Smooth muscle cell (in vitro differentiated cells): ENCODE measurements at regions not wholly inside any gene's neighbourhood (a gene's known extent, or its start where the extent isn't known, plus 50 kb on each side); places are given as distances from the start of the nearest gene placed in this dataset.
A peak's percentile ranks its signal among the peaks of the same experiment; 100 is the strongest.

ENCODE experiments used
- DNase-seq: peaks from one replicate; lab custom pipeline; 2025; ENCODE audit not compliant: unreplicated experiment; lab: John Stamatoyannopoulos, UW
- H2AFZ ChIP-seq: fragments of 200-600 bp; sonication (generic); 2 replicates; pipeline ENCODE4 v1.6.0; 2016; ENCODE audit warnings: antibody characterized with exemption, low read depth, mild to moderate bottlenecking
- H3F3A ChIP-seq: fragments of 200-600 bp; sonication (generic); 2 replicates; pipeline ENCODE4 v1.6.0; 2017; ENCODE audit warnings: antibody characterized with exemption, low read depth
- H3K27ac ChIP-seq: fragments of 200-600 bp; sonication (generic); 2 replicates; pipeline ENCODE4 v1.5.1; 2016; ENCODE audit warnings: low read depth, mild to moderate bottlenecking
- H3K27me3 ChIP-seq: fragments of 200-600 bp; sonication (generic); 2 replicates; pipeline ENCODE4 v1.6.1; 2016; ENCODE audit warnings: low read depth, mild to moderate bottlenecking
- H3K36me3 ChIP-seq: fragments of 200-600 bp; sonication (generic); 2 replicates; pipeline ENCODE4 v1.5.1; 2016; ENCODE audit warnings: low read depth
- H3K4me1 ChIP-seq: fragments of 200-600 bp; sonication (generic); 2 replicates; pipeline ENCODE4 v1.5.1; 2016; ENCODE audit warnings: low read depth
- H3K4me2 ChIP-seq: fragments of 200-600 bp; sonication (generic); 2 replicates; pipeline ENCODE4 v1.6.0; 2016; ENCODE audit warnings: mild to moderate bottlenecking
- H3K4me3 ChIP-seq: fragments of 200-600 bp; sonication (generic); 2 replicates; pipeline ENCODE4 v1.5.1; 2016; ENCODE audit warnings: mild to moderate bottlenecking
- H3K79me2 ChIP-seq: fragments of 200-600 bp; sonication (generic); 2 replicates; pipeline ENCODE4 v1.6.0; 2016; ENCODE audit warnings: low read depth, mild to moderate bottlenecking
- H3K9ac ChIP-seq: fragments of 200-600 bp; sonication (generic); 2 replicates; pipeline ENCODE4 v1.6.0; 2016; ENCODE audit warnings: low read depth
- H3K9me3 ChIP-seq: fragments of 200-600 bp; sonication (generic); replicated peaks from 2 replicates; pipeline ENCODE4 v1.5.1; 2016; ENCODE audit warnings: low read depth
- H4K20me1 ChIP-seq: fragments of 200-600 bp; sonication (generic); 2 replicates; pipeline ENCODE4 v1.6.0; 2016; ENCODE audit warnings: low read depth
- CTCF ChIP-seq: fragments of 200-600 bp; sonication (generic); IDR thresholded peaks from 2 replicates; pipeline ENCODE4 v1.5.1; 2017; ENCODE audit warnings: borderline replicate concordance, mild to moderate bottlenecking, antibody characterized with exemption; ENCODE audit not compliant: insufficient read depth, poor library complexity, severe bottlenecking
- WGBS: methylation state at CpG from one replicate; pipeline ENCODE4 v1.1.7; 2016; ENCODE audit warnings: low lambda C conversion rate; 5-methylcytosine and 5-hydroxymethylcytosine counted together

GRCh38 chr3:160047876-160048275 lies 59.2 kb downstream of the IL12A start:
- H3K9ac ChIP-seq, result no peak overlapping the region
- H3K36me3 ChIP-seq, result no peaks in the 10 kb centered on the region
- no peaks in the 10 kb centered on the region for H3F3A ChIP-seq
- no peak for TF ChIP-seq CTCF
- no peaks in the 10 kb centered on the region for H3K4me1 ChIP-seq
- no peak overlapping the region for H3K4me3 ChIP-seq
- no peak for DNase-seq
- H4K20me1 ChIP-seq, result no peaks in the 10 kb centered on the region
- WGBS, result 88% methylated on average over 5 of the region's 5 CpGs
- no peaks in the 10 kb centered on the region for H3K79me2 ChIP-seq
- no peak overlapping the region for H3K27ac ChIP-seq
- no peak overlapping the region for H2AFZ ChIP-seq
- H3K9me3 ChIP-seq, result no peaks in the 10 kb centered on the region
- no peaks in the 10 kb centered on the region for H3K27me3 ChIP-seq
- no peak overlapping the region for H3K4me2 ChIP-seq

GRCh38 chr3:160049038-160049437 lies 60.4 kb downstream of the IL12A start:
- WGBS, result 93% methylated on average over 2 of the region's 2 CpGs
- no peaks in the 10 kb centered on the region for H4K20me1 ChIP-seq
- no peak overlapping the region for H3K27ac ChIP-seq
- H3K9ac ChIP-seq, result no peak overlapping the region
- H3F3A ChIP-seq, result no peaks in the 10 kb centered on the region
- no peaks in the 10 kb centered on the region for H3K27me3 ChIP-seq
- TF ChIP-seq CTCF, result no peak
- no peaks in the 10 kb centered on the region for H3K4me1 ChIP-seq
- H3K4me2 ChIP-seq, result no peak overlapping the region
- H3K36me3 ChIP-seq, result no peaks in the 10 kb centered on the region
- H2AFZ ChIP-seq, result peak overlapping the region; percentile 24
- H3K9me3 ChIP-seq, result no peaks in the 10 kb centered on the region
- no peak overlapping the region for H3K4me3 ChIP-seq
- DNase-seq, result no peak
- no peaks in the 10 kb centered on the region for H3K79me2 ChIP-seq

DNA sequence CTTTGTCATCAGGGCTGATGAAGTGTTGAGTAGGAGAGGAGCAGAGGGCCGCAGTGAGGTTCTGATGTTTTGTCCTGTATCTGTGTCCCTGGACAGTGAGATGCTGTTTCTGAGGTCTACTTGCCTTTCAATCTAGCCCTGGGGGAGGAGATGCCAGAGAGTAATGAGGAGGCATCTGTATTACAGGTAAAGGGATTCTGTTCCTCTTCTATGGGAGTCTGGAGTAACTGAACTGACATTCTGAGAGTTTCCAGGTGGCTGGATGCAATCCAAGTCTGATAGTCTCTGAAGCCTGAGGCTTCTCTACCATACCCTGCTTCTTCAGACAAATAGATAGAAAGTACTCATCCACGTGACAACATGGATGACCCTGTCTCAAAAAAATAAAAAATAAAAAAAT lies 60.9 kb downstream of the IL12A start:
- 66% methylated on average over 2 of the region's 2 CpGs for WGBS
- TF ChIP-seq CTCF, result no peak
- Histone ChIP-seq H3F3A (no peaks in the 10 kb centered on the region), H3K9me3 (no peaks in the 10 kb centered on the region), H3K4me1 (no peaks in the 10 kb centered on the region), H4K20me1 (no peaks in the 10 kb centered on the region), H3K27me3 (no peaks in the 10 kb centered on the region), H3K9ac (no peak overlapping the region), H3K36me3 (no peaks in the 10 kb centered on the region), H3K79me2 (no peaks in the 10 kb centered on the region), H3K4me2 (no peak overlapping the region), H3K4me3 (no peak overlapping the region), H3K27ac (no peak overlapping the region), H2AFZ (peak overlapping the region; percentile 24)
- DNase-seq, result no peak

- 85% methylated on average over 5 of the region's 5 CpGs for WGBS
- no peak for DNase-seq
- H3K4me3 ChIP-seq, result no peak overlapping the region
- H3K4me1 ChIP-seq, result no peaks in the 10 kb centered on the region
- no peak overlapping the region for H3K9ac ChIP-seq
- H3F3A ChIP-seq, result no peaks in the 10 kb centered on the region
- no peak for TF ChIP-seq CTCF
- H3K27ac ChIP-seq, result no peak overlapping the region
- H4K20me1 ChIP-seq, result no peaks in the 10 kb centered on the region
- H3K4me2 ChIP-seq, result no peak overlapping the region
- H3K9me3 ChIP-seq, result no peaks in the 10 kb centered on the region
- H3K79me2 ChIP-seq, result no peaks in the 10 kb centered on the region
- H2AFZ ChIP-seq, result no peak overlapping the region
- no peaks in the 10 kb centered on the region for H3K27me3 ChIP-seq
- H3K36me3 ChIP-seq, result no peaks in the 10 kb centered on the region
Measured at GRCh38 chr3:160049988-160050387, 61.4 kb downstream of the IL12A start.
